ENCODE measurements at regions not wholly inside any gene's neighbourhood (a gene's known extent, or its start where the extent isn't known, plus 50 kb on each side); places are given as distances from the start of the nearest gene placed in this dataset.

GRCh38 chr1:208332036-208332773, 88.0 kb upstream of the PLXNA2 start:
- H3K36me3 Mint-ChIP-seq (ENCODE audit: low read depth): no peaks in the 10 kb centered on the region
- no peak for DNase-seq
- intact Hi-C loops (cut with micrococcal nuclease): no loop called here
- no peaks in the 10 kb centered on the region for H3K4me1 Mint-ChIP-seq (ENCODE audit: low read depth)
- peaks cover 30% of the 10 kb centered on the region for H3K27me3 Mint-ChIP-seq (ENCODE audit: low read depth)
- no peak overlapping the region for H3K27ac Mint-ChIP-seq
- H3K9me3 Mint-ChIP-seq: no peaks in the 10 kb centered on the region
- CTCF ChIA-PET: no interaction called here
- H3K4me3 Mint-ChIP-seq: no peak overlapping the region

GRCh38 chr1:208332774-208333126, 88.6 kb upstream of the PLXNA2 start:
- intact Hi-C loops (cut with micrococcal nuclease): no loop called here
- Mint-ChIP-seq H3K4me3 (no peak overlapping the region), H3K27me3 (ENCODE audit: low read depth) (peaks cover 31% of the 10 kb centered on the region), H3K4me1 (ENCODE audit: low read depth) (no peaks in the 10 kb centered on the region), H3K9me3 (no peaks in the 10 kb centered on the region), H3K36me3 (ENCODE audit: low read depth) (no peaks in the 10 kb centered on the region), H3K27ac (no peak overlapping the region)
- DNase-seq: no peak
- CTCF ChIA-PET: no interaction called here

DNA sequence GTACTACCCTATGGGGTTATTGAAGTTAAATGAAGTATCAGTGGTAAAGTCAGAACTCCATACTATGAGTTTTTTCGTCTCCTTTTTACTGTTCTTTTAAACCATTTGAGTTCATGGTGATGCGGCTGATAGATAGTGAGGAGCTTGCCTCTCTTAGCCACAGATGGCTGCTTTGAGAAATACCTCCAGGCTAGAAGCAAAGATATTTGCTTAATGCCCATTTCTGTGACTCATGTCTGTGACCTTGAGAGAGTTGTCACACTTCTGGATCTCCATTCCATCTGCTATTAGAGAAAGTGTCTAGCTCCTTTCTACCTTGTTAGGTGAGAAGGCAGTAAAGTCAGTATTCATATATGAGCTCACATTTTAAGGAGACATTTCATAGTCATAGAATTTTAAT, 89.5 kb upstream of the PLXNA2 start:
- CTCF ChIA-PET: interaction anchor here (0.6 kb wide), 1 partner anchor 9 kb away, joined by 3 read pairs; no protein-coding TSS in a partner anchor
- H3K36me3 Mint-ChIP-seq (ENCODE audit: low read depth): no peaks in the 10 kb centered on the region
- intact Hi-C loops (cut with micrococcal nuclease): no loop called here
- no peak for DNase-seq
- no peak overlapping the region for H3K4me3 Mint-ChIP-seq
- H3K27me3 Mint-ChIP-seq (ENCODE audit: low read depth): peaks cover 36% of the 10 kb centered on the region
- H3K9me3 Mint-ChIP-seq: no peaks in the 10 kb centered on the region
- H3K27ac Mint-ChIP-seq: no peak overlapping the region
- no peaks in the 10 kb centered on the region for H3K4me1 Mint-ChIP-seq (ENCODE audit: low read depth)

DNA sequence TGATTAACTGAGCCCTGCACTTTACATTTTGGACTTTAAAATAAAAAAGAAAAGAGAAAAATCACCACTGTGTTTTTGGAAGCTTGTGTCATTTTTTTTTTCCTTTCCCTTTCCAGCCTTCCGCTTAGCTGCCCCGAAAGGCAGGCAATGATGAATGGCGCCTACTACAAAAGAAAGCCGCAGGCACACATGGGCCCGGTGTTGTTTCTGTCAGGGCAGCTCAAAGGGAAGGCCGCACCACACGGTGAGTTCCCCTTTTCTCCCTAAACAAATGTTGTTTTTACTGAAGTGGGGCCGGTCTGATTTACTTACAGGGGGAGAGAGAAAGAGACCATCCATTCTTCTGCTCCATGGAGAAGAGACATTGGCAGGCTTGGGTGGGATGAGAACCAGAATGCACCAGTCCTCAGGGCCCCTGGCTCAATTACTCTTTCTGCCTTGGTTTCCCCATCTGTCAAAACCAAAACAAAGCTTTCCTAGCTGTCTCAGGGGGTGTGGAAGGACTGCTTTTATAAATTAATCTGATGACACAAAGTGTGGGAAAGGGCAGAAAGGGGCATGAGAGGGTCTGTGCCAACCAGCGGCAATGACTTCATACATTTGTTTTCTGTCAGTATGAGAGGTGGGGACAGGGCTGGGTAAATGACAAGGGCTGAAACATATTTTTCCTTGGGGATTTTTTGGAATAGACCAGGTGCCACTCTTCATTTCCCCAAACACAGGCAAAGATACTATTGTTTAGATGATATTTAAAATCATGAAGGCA, 91.4 kb upstream of the PLXNA2 start:
- H3K4me3 Mint-ChIP-seq: no peak overlapping the region
- no peak for DNase-seq
- intact Hi-C loops (cut with micrococcal nuclease): no loop called here
- H3K9me3 Mint-ChIP-seq: no peaks in the 10 kb centered on the region
- H3K36me3 Mint-ChIP-seq (ENCODE audit: low read depth): no peaks in the 10 kb centered on the region
- H3K27me3 Mint-ChIP-seq (ENCODE audit: low read depth): peaks cover 38% of the 10 kb centered on the region
- H3K4me1 Mint-ChIP-seq (ENCODE audit: low read depth): no peaks in the 10 kb centered on the region
- no peak overlapping the region for H3K27ac Mint-ChIP-seq
- CTCF ChIA-PET: interaction anchor here (0.7 kb wide), 1 partner anchor 42 kb away, joined by 6 read pairs; no protein-coding TSS in a partner anchor

GRCh38 chr1:208336137-208336518, 91.9 kb upstream of the PLXNA2 start:
- Mint-ChIP-seq H3K9me3 (no peaks in the 10 kb centered on the region), H3K36me3 (ENCODE audit: low read depth) (no peaks in the 10 kb centered on the region), H3K4me1 (ENCODE audit: low read depth) (no peaks in the 10 kb centered on the region), H3K4me3 (no peak overlapping the region), H3K27ac (no peak overlapping the region), H3K27me3 (ENCODE audit: low read depth) (peaks cover 37% of the 10 kb centered on the region)
- no peak for DNase-seq
- CTCF ChIA-PET: no interaction called here
- intact Hi-C loops (cut with micrococcal nuclease): no loop called here

- CTCF ChIA-PET: no interaction called here
Observed at GRCh38 chr1:208339911-208340310, 95.7 kb upstream of the PLXNA2 start.

DNA sequence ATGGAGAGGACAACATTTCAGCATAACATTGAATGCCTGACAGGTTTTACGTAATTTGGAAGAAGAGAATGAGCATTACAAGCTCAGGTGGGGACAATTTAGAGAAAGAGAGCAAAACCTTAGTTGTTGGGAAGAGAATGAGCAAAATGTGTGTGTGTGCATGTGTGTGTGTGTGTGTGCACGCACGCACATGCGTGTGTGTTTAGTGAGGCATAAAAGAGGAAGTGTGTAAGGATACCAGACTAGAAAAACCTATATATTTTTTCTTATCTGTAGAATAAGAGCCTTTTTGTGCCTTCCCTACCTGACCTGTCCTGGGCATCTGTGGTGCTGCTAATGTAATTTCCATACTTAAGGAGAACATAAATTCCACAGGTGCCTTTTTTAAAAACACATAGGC, 99.0 kb upstream of the PLXNA2 start:
- Mint-ChIP-seq H3K4me1 (ENCODE audit: low read depth) (no peaks in the 10 kb centered on the region), H3K36me3 (ENCODE audit: low read depth) (no peaks in the 10 kb centered on the region), H3K27ac (no peak overlapping the region), H3K9me3 (no peaks in the 10 kb centered on the region), H3K4me3 (no peak overlapping the region), H3K27me3 (ENCODE audit: low read depth) (peaks cover 19% of the 10 kb centered on the region)
- CTCF ChIA-PET: no interaction called here
- intact Hi-C loops (cut with micrococcal nuclease): no loop called here
- no peak for DNase-seq

More at GRCh38 chr1:208339911-208340310, 95.7 kb upstream of the PLXNA2 start:
- Mint-ChIP-seq H3K4me1 (ENCODE audit: low read depth) (no peaks in the 10 kb centered on the region), H3K9me3 (no peaks in the 10 kb centered on the region), H3K27ac (no peak overlapping the region), H3K27me3 (ENCODE audit: low read depth) (peaks cover 31% of the 10 kb centered on the region), H3K4me3 (no peak overlapping the region), H3K36me3 (ENCODE audit: low read depth) (no peaks in the 10 kb centered on the region)
- intact Hi-C loops (cut with micrococcal nuclease): no loop called here
- no peak for DNase-seq

DNA sequence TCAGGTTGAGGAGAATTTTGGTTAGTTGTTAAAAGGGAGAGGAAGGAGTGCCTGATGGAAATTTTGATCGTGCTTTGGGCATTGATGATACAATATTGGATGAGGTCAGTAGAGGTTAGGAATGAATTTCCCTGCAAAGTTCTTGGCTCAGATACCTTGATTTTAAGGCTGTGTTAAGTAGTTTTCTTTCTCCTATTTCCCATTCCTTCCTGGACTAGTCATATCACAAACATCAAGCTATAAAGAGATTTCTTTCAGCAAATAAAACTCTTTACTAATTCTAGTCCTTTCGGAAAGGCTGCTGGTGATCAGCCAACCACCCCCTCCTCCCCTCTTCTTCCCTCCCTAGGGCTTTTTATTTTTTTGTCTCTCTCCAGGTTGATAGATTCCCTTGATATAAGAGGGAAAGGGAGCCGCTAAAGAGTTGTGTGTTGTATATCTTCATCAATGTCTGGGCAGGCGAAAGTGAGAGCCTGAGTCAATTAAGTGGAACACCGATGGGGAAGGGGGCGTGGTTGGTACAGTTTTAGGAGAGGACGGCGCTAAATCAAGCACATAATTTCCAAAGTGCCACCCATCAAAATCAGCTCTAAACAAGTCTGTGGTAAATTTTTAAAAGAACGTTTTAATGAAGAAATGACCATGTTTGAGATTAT, 100.1 kb upstream of the PLXNA2 start:
- H3K4me3 Mint-ChIP-seq: no peak overlapping the region
- no peak overlapping the region for H3K27ac Mint-ChIP-seq
- intact Hi-C loops (cut with micrococcal nuclease): no loop called here
- peaks cover 10% of the 10 kb centered on the region for H3K27me3 Mint-ChIP-seq (ENCODE audit: low read depth)
- H3K36me3 Mint-ChIP-seq (ENCODE audit: low read depth): no peaks in the 10 kb centered on the region
- no peak for DNase-seq
- H3K4me1 Mint-ChIP-seq (ENCODE audit: low read depth): no peaks in the 10 kb centered on the region
- CTCF ChIA-PET: no interaction called here
- H3K9me3 Mint-ChIP-seq: no peaks in the 10 kb centered on the region

DNA sequence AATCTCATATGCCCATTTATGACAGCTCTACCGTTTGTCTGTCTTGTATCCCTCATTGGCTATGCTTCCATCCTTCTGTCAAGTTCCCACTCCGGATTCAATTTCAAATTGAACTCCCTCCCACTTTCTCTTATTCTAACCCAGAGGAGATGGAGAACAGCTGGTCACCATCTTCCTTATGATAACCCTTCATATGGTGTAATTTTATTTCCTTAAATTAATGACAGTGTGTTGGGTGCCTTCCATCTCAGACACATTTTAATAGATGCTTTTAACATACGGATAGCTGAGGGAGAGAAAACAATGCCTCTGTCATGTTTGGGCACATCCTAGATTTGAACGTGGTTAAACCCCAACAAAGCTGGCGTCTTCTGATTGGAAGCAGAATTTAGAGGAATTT, 103.0 kb upstream of the PLXNA2 start:
- peaks cover 5% of the 10 kb centered on the region for H3K27me3 Mint-ChIP-seq (ENCODE audit: low read depth)
- H3K36me3 Mint-ChIP-seq (ENCODE audit: low read depth): no peaks in the 10 kb centered on the region
- H3K27ac Mint-ChIP-seq: no peak overlapping the region
- intact Hi-C loops (cut with micrococcal nuclease): no loop called here
- H3K4me3 Mint-ChIP-seq: no peak overlapping the region
- H3K4me1 Mint-ChIP-seq (ENCODE audit: low read depth): no peaks in the 10 kb centered on the region
- H3K9me3 Mint-ChIP-seq: no peaks in the 10 kb centered on the region
- no peak for DNase-seq
- CTCF ChIA-PET: no interaction called here

DNA sequence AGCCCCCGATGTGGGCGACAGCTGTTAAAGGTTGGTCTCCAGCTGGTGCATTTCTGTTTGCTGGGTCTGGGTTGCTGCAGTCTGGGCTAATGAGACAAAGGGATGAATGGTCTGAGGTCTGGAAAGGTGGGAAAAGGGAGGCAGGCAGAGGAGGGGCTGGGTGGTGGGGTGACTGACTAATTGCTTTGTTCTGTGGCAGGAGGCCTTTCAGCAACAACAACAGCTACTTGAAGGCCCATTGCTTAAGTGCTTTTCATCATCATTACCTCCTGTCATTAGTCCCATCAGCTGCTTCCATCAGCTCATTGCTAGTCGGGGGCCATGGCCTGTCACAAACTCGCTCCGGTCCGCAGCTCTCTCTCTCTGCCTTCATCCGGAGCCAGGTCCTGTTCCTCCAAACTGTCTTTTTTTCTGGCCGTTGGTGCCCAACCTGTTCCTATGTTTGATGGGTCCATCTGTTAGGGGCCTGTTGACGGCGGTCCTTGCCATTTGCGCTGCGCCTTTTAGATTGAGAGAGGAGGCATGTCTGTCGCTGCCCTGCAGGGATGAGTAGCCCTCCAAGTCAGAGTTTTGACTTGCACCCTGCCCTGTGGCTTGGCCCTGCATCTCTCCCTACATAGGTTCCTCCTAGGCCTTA, 105.6 kb upstream of the PLXNA2 start:
- H3K4me1 Mint-ChIP-seq (ENCODE audit: low read depth): no peaks in the 10 kb centered on the region
- no peaks in the 10 kb centered on the region for H3K9me3 Mint-ChIP-seq
- intact Hi-C loops (cut with micrococcal nuclease): no loop called here
- CTCF ChIA-PET: interaction anchor here (0.6 kb wide), 1 partner anchor 98 kb away, joined by 3 read pairs; no protein-coding TSS in a partner anchor
- H3K27me3 Mint-ChIP-seq (ENCODE audit: low read depth): no peaks in the 10 kb centered on the region
- no peak overlapping the region for H3K4me3 Mint-ChIP-seq
- no peak overlapping the region for H3K27ac Mint-ChIP-seq
- no peak for DNase-seq
- H3K36me3 Mint-ChIP-seq (ENCODE audit: low read depth): no peaks in the 10 kb centered on the region

GRCh38 chr1:208350815-208351214, 106.6 kb upstream of the PLXNA2 start:
- no peak for DNase-seq
- H3K27ac Mint-ChIP-seq: no peak overlapping the region
- no peaks in the 10 kb centered on the region for H3K36me3 Mint-ChIP-seq (ENCODE audit: low read depth)
- H3K4me3 Mint-ChIP-seq: no peak overlapping the region
- no peaks in the 10 kb centered on the region for H3K27me3 Mint-ChIP-seq (ENCODE audit: low read depth)
- intact Hi-C loops (cut with micrococcal nuclease): no loop called here
- no peaks in the 10 kb centered on the region for H3K9me3 Mint-ChIP-seq
- no peaks in the 10 kb centered on the region for H3K4me1 Mint-ChIP-seq (ENCODE audit: low read depth)
- CTCF ChIA-PET: interaction anchor here (0.6 to 0.7 kb wide), 2 partner anchors 188 to 331 kb away, joined by 3 read pairs; no protein-coding TSS in a partner anchor

DNA sequence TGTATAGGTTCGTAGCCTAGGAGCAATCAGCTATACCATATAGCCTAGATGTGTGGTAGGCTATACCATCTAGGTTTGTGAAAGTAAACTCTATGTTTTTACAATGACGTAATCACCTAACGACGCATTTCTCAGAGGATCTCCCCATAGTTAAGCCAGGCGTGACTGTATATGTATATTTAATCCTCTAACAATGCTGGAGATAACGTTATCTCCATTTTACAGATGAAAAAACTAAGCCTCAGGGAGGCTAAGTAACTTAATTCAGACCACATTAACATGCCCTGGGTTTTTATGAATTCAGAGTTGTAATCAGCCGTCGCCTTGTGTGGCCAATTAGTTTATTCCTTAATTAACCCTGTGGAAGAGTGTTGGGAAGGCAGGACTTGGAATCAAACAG, 107.7 kb upstream of the PLXNA2 start:
- Mint-ChIP-seq H3K27ac (no peak overlapping the region), H3K27me3 (ENCODE audit: low read depth) (no peaks in the 10 kb centered on the region), H3K4me3 (no peak overlapping the region), H3K36me3 (ENCODE audit: low read depth) (no peaks in the 10 kb centered on the region), H3K9me3 (no peaks in the 10 kb centered on the region), H3K4me1 (ENCODE audit: low read depth) (no peaks in the 10 kb centered on the region)
- CTCF ChIA-PET: no interaction called here
- no peak for DNase-seq
- intact Hi-C loops (cut with micrococcal nuclease): no loop called here

Measured in activated naive CD4-positive, alpha-beta T cell treated with anti-CD3 and anti-CD28 coated beads for 36 hours (primary cell).